Epithelial cell of esophagus (primary cell): ENCODE measurements at regions not wholly inside any gene's neighbourhood (a gene's known extent, or its start where the extent isn't known, plus 50 kb on each side); places are given as distances from the start of the nearest gene placed in this dataset.
"Not testable (repeated sequence)": the region's sequence is repeated elsewhere in the genome, so short reads cannot be mapped to it uniquely, and the experiment has no call there.

Experiments
- DNase-seq: peaks from one replicate; pipeline ENCODE4 v3.0.0; 2010; ENCODE audit warnings: low read depth
- H3K4me3 ChIP-seq: 2 replicates; pipeline ENCODE4 v1.5.1; 2011; ENCODE audit warnings: mild to moderate bottlenecking, low read length, control low read depth
- CTCF ChIP-seq: IDR thresholded peaks from 2 replicates; pipeline ENCODE4 v1.5.1; 2011; ENCODE audit warnings: low read depth, mild to moderate bottlenecking, low read length, control low read depth, inconsistent platforms; ENCODE audit not compliant: insufficient read depth; ENCODE audit errors: missing control alignments

- TF ChIP-seq CTCF = no peak
- DNase-seq = no peak
- no peak overlapping the region for H3K4me3 ChIP-seq
These were observed 670.1 kb upstream of the C16orf82 start for GRCh38 chr16:26396511-26397235.

GRCh38 chr16:26413780-26414179 lies 652.9 kb upstream of the C16orf82 start:
- DNase-seq = no peak
- TF ChIP-seq CTCF = no peak
- no peak overlapping the region for H3K4me3 ChIP-seq

- not testable (repeated sequence) for DNase-seq, H3K4me3 ChIP-seq
These were observed 647.3 kb upstream of the C16orf82 start for GRCh38 chr16:26419458-26419857.

GRCh38 chr16:26430618-26431017 lies 636.1 kb upstream of the C16orf82 start:
- TF ChIP-seq CTCF = no peak
- no peak overlapping the region for H3K4me3 ChIP-seq
- DNase-seq = no peak

- DNase-seq = no peak
- no peak for TF ChIP-seq CTCF
- no peak overlapping the region for H3K4me3 ChIP-seq
These were observed 632.9 kb upstream of the C16orf82 start for GRCh38 chr16:26433807-26434206.

- no peak for TF ChIP-seq CTCF
- H3K4me3 ChIP-seq = no peak overlapping the region
- no peak for DNase-seq
These were observed 625.5 kb upstream of the C16orf82 start for GRCh38 chr16:26441178-26441577.

GRCh38 chr16:26442321-26442720 lies 624.4 kb upstream of the C16orf82 start:
- no peak for DNase-seq
- no peak for TF ChIP-seq CTCF
- no peak overlapping the region for H3K4me3 ChIP-seq
